ENCODE measurements at regions not wholly inside any gene's neighbourhood (a gene's known extent, or its start where the extent isn't known, plus 50 kb on each side); places are given as distances from the start of the nearest gene placed in this dataset. TPM values are rescaled to one million over a fixed set of nuclear protein-coding genes. Genes with fewer than 3 reads are reported as not detected.

- DNase-seq: no peak
Observed at GRCh38 chr2:42853549-42854206, 61.3 kb upstream of the HAAO start.

- DNase-seq: no peak
Observed at GRCh38 chr2:42852798-42853197, 60.4 kb upstream of the HAAO start.

- no peak for DNase-seq
Observed at GRCh38 chr2:42851740-42852250, 59.4 kb upstream of the HAAO start.

GRCh38 chr2:42851186-42851585 is 58.8 kb upstream of the HAAO start:
- no peak for DNase-seq

- DNase-seq: no peak
Observed at GRCh38 chr2:42850016-42850805, 57.8 kb upstream of the HAAO start.

- no peak for DNase-seq
Observed at GRCh38 chr2:42849311-42849710, 56.9 kb upstream of the HAAO start.

- no peak for DNase-seq
Observed at GRCh38 chr2:42848726-42849290, 56.4 kb upstream of the HAAO start.

- DNase-seq: no peak
Observed at GRCh38 chr2:42848265-42848664, 55.9 kb upstream of the HAAO start.

- no peak for DNase-seq
Observed at GRCh38 chr2:42847596-42848151, 55.3 kb upstream of the HAAO start.

GRCh38 chr2:42846932-42847595 is 54.7 kb upstream of the HAAO start:
- DNase-seq: no peak

GRCh38 chr2:42846026-42846425 is 53.6 kb upstream of the HAAO start:
- no peak for DNase-seq

GRCh38 chr2:42844901-42845821 is 52.8 kb upstream of the HAAO start:
- DNase-seq: peak; percentile 97

GRCh38 chr2:42844366-42844765 is 52.0 kb upstream of the HAAO start:
- DNase-seq: no peak

- no peak for DNase-seq
Observed at GRCh38 chr2:42843611-42844010, 51.2 kb upstream of the HAAO start.

GRCh38 chr2:42843131-42843530 is 50.7 kb upstream of the HAAO start:
- DNase-seq: no peak

GRCh38 chr2:42842466-42842865 is 50.1 kb upstream of the HAAO start:
- DNase-seq: peak; percentile 79

Small RNA genes lying in the stretch of these regions (small RNA-seq; reads per million reads assigned to genes)
- not detected for gene RNU6-242P (ENCODE audit: low replicate concordance)

Data from skin of body (tissue), 2 donors.